ENCODE measurements at regions not wholly inside any gene's neighbourhood (a gene's known extent, or its start where the extent isn't known, plus 50 kb on each side); places are given as distances from the start of the nearest gene placed in this dataset.

- no TSS peak for BruUV-seq (replicated peaks)
- intact Hi-C loops (cut with micrococcal nuclease) (no loop called here), in situ Hi-C loops (cut with MboI) (no loop called here)
- ATAC-seq (no peak), DNase-seq (ENCODE audit: extremely low read depth in 1 of 4, low spot score in 3 of 4) (no peak), FAIRE-seq (no peak)
- TF ChIP-seq MITF (IDR thresholded peaks at IDR 0.05) (no peak), SNIP1 (IDR thresholded peaks at IDR 0.05; ENCODE audit: low read depth) (no peak), RBFOX2 (IDR thresholded peaks at IDR 0.05; ENCODE audit: low read depth, low read length) (no peak), U2AF1 (optimal IDR thresholded peaks at IDR 0.05; ENCODE audit: low read depth, low read length) (no peak), ZNF316 (IDR thresholded peaks at IDR 0.05) (no peak), RNF2 (IDR thresholded peaks at IDR 0.05) (no peak), HDAC6 (IDR thresholded peaks at IDR 0.05; ENCODE audit: low read depth, low read length) (no peak), HSF4 (CRISPR knock-in tag; IDR thresholded peaks at IDR 0.05; ENCODE audit: borderline replicate concordance) (no peak), SP2 (IDR thresholded peaks at IDR 0.05; ENCODE audit: extremely low read depth, low read depth, low read length, poor library complexity, severe bottlenecking) (no peak), ERF (CRISPR knock-in tag; IDR thresholded peaks at IDR 0.05) (no peak)
- TF ChIP-seq, protein P1, sequence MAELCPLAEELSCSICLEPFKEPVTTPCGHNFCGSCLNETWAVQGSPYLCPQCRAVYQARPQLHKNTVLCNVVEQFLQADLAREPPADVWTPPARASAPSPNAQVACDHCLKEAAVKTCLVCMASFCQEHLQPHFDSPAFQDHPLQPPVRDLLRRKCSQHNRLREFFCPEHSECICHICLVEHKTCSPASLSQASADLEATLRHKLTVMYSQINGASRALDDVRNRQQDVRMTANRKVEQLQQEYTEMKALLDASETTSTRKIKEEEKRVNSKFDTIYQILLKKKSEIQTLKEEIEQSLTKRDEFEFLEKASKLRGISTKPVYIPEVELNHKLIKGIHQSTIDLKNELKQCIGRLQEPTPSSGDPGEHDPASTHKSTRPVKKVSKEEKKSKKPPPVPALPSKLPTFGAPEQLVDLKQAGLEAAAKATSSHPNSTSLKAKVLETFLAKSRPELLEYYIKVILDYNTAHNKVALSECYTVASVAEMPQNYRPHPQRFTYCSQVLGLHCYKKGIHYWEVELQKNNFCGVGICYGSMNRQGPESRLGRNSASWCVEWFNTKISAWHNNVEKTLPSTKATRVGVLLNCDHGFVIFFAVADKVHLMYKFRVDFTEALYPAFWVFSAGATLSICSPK (IDR thresholded peaks at IDR 0.05; ENCODE audit: borderline replicate concordance): no peak
- no peaks in the 10 kb centered on the region for H3K36me3 ChIP-seq (ENCODE audit: control insufficient read depth, insufficient read depth, low read length)
- H3K4me3 ChIP-seq: no peak overlapping the region
- H3K9me3 ChIP-seq (replicated peaks; ENCODE audit: control insufficient read depth, insufficient read depth, low read depth, low read length): no peaks in the 10 kb centered on the region
- no peaks in the 10 kb centered on the region; a peak in 1 of 5 replicates for H3K4me1 ChIP-seq (replicated peaks in 1 of 2; ENCODE audit: control insufficient read depth in 2 of 2, insufficient read depth in 2 of 2, low read length in 2 of 2)
- ChIA-PET CTCF (ENCODE audit: low intra/inter-chr PET ratio) (no interaction called here), POLR2A (interaction anchor here (2.0 kb wide), 1 partner anchor 10 kb away, joined by 6 read pairs; no protein-coding TSS in a partner anchor)
- H4K20me1 ChIP-seq (replicated peaks; ENCODE audit: control insufficient read depth, insufficient read depth, low read length): no peaks in the 10 kb centered on the region
- WGBS (ENCODE audit: insufficient coverage, low coverage, missing lambda C conversion rate): 2% methylated on average over 5 of the region's 5 CpGs
- no peaks in the 10 kb centered on the region for H3K79me2 ChIP-seq (ENCODE audit: control insufficient read depth, insufficient read depth, low read length)
- H3K27me3 ChIP-seq (ENCODE audit: control insufficient read depth in 2 of 2, insufficient read depth in 2 of 2, low read length in 2 of 2): peaks cover 2 to 21% of the 10 kb centered on the region in 2 experiments; a peak in 4 of 5 replicates
- no peak overlapping the region for H3K4me2 ChIP-seq (ENCODE audit: insufficient read depth, low read length)
- no peak overlapping the region for H3K9ac ChIP-seq (ENCODE audit: insufficient read depth in 1 of 2, low read depth in 2 of 2, low read length in 2 of 2)
- H3K27ac ChIP-seq (ENCODE audit: extremely low read depth, low read depth, low read length): no peak overlapping the region
- H2AFZ ChIP-seq (ENCODE audit: low read depth, low read length): no peak overlapping the region
- no peaks in the 10 kb centered on the region for H3K9me1 ChIP-seq (ENCODE audit: control insufficient read depth, insufficient read depth, low read length)
Observed at GRCh38 chr20:51175724-51176123, 152.8 kb upstream of the KCNG1 start.

Data from K562 (cell line).